ENCODE measurements at regions not wholly inside any gene's neighbourhood (a gene's known extent, or its start where the extent isn't known, plus 50 kb on each side); places are given as distances from the start of the nearest gene placed in this dataset.

DNA sequence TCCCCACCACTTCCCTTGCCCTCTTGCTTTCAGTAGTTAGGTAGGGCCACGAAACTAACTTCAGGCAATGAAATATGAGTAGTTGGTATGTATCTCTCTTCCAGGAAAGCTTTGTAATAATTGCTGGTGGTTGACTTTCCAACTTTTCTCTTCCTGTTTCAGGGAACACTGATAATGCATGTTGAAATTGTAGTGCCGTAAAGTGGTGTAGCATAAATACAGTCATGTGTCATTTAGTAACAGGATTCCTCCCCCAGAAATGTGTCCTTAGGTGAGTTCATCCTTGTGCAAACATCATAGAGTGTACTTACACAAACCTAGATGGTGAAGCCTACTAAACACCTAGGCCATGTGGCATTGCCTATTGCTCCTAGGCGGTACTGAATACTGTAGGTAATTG lies 429.2 kb downstream of the PID1 start:
- Mint-ChIP-seq H3K4me1 (ENCODE audit: low read depth) (no peaks in the 10 kb centered on the region), H3K27ac (no peak overlapping the region), H3K4me3 (no peak overlapping the region), H3K36me3 (ENCODE audit: low read depth) (no peaks in the 10 kb centered on the region), H3K9me3 (peaks cover 14% of the 10 kb centered on the region), H3K27me3 (no peaks in the 10 kb centered on the region)
- intact Hi-C loops (cut with micrococcal nuclease), result no loop called here

DNA sequence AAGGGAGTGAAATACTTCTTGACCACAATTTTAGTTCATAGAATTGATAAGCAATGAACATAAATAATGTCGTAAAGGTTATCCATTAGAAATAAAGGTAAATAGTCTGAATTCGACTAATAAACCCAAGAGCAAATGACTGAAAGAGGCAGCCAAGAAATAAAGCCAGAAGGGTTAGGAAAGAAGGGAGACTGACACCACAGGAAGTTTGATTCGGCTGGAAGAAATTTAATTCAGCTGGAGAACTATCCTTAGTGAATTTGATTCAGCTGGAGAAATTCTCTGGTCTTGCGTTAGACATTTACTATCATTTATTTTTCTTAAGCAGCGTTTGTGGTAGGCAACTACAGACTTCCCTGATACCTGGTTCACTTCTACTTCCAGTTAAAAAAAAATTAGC lies 429.6 kb downstream of the PID1 start:
- H3K27me3 Mint-ChIP-seq, result no peaks in the 10 kb centered on the region
- no peaks in the 10 kb centered on the region for H3K4me1 Mint-ChIP-seq (ENCODE audit: low read depth)
- peaks cover 12% of the 10 kb centered on the region for H3K9me3 Mint-ChIP-seq
- intact Hi-C loops (cut with micrococcal nuclease), result no loop called here
- no peak overlapping the region for H3K4me3 Mint-ChIP-seq
- H3K36me3 Mint-ChIP-seq (ENCODE audit: low read depth), result no peaks in the 10 kb centered on the region
- no peak overlapping the region for H3K27ac Mint-ChIP-seq

DNA sequence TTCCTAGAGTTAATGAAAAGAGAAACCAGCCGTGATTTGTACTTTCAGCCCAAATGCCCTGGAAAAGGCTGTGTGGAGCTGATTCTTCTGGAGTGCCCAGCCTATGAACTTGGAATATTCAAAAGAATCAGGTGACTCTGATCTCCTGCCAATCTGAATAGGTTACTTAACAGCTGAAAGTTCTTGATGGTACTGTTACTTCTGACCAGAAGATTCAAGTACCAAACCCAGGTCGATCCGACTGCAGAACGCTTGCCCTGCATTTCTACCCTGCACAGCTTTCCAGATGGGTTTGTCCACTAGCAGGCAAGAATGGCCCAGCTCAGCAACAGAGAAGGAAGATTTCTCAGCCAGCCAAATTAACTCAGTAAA lies 430.4 kb downstream of the PID1 start:
- intact Hi-C loops (cut with micrococcal nuclease), result no loop called here
- peaks cover 12% of the 10 kb centered on the region for H3K9me3 Mint-ChIP-seq
- H3K4me3 Mint-ChIP-seq, result no peak overlapping the region
- H3K27me3 Mint-ChIP-seq, result no peaks in the 10 kb centered on the region
- H3K4me1 Mint-ChIP-seq (ENCODE audit: low read depth), result no peaks in the 10 kb centered on the region
- H3K27ac Mint-ChIP-seq, result no peak overlapping the region
- H3K36me3 Mint-ChIP-seq (ENCODE audit: low read depth), result no peaks in the 10 kb centered on the region

DNA sequence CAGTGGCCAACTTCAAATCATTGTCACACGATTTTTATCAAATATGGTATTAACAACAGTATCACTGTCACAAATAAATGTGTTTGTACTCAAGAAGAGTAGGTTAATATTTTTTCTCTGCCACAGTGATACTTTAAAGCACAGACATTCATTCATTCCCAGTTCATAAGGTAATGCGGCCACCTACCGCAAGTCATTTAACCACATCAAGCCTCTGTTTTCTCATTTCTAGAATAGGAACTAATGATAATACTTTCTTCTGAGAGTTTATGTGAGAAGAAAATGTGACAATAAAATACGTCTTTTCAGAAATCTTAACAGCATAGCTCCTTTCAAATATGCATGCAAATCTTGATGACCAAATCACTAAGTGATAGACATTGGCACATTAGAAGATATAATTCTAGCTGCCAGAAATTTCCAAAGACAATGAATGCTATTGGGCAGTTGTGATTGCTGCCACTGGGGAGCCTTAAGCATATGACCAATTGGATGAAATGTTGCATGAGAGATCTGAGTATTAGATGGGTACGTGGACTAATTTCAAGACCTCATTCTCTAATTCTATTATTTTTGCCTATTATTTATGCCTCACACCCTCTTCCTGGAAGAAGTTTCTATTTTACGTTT lies 430.9 kb downstream of the PID1 start:
- H3K9me3 Mint-ChIP-seq, result peaks cover 12% of the 10 kb centered on the region
- no peaks in the 10 kb centered on the region for H3K4me1 Mint-ChIP-seq (ENCODE audit: low read depth)
- H3K27ac Mint-ChIP-seq, result no peak overlapping the region
- no peaks in the 10 kb centered on the region for H3K36me3 Mint-ChIP-seq (ENCODE audit: low read depth)
- H3K4me3 Mint-ChIP-seq, result no peak overlapping the region
- intact Hi-C loops (cut with micrococcal nuclease), result no loop called here
- no peaks in the 10 kb centered on the region for H3K27me3 Mint-ChIP-seq

- Mint-ChIP-seq H3K9me3 (peaks cover 12% of the 10 kb centered on the region), H3K36me3 (ENCODE audit: low read depth) (no peaks in the 10 kb centered on the region), H3K4me3 (no peak overlapping the region), H3K27me3 (no peaks in the 10 kb centered on the region), H3K27ac (no peak overlapping the region), H3K4me1 (ENCODE audit: low read depth) (no peaks in the 10 kb centered on the region)
- intact Hi-C loops (cut with micrococcal nuclease), result no loop called here
These were observed 431.6 kb downstream of the PID1 start for GRCh38 chr2:228839421-228839876.

- H3K4me3 Mint-ChIP-seq, result no peak overlapping the region
- no peaks in the 10 kb centered on the region for H3K4me1 Mint-ChIP-seq (ENCODE audit: low read depth)
- peaks cover 12% of the 10 kb centered on the region for H3K9me3 Mint-ChIP-seq
- no peak overlapping the region for H3K27ac Mint-ChIP-seq
- intact Hi-C loops (cut with micrococcal nuclease), result no loop called here
- H3K36me3 Mint-ChIP-seq (ENCODE audit: low read depth), result no peaks in the 10 kb centered on the region
- H3K27me3 Mint-ChIP-seq, result no peaks in the 10 kb centered on the region
These were observed 432.3 kb downstream of the PID1 start for GRCh38 chr2:228838819-228839218.

DNA sequence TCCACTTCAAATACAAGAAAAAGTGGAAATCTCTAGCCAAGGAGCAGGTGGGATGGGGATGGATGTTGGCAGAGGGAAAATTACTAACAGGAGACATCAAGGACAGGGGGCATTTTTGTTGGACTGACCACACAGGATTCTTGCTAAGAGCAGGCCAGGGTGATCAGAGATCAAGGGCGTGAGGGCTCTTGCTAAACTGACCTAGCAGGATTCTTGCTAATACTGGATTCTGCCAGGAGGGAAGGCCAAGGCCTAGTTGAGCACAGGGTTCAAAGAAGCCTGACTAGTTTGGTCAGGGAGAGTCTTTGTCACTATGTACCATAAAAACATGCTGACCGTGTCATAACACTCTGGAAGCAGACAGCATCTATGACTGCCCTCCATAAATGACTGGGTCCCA lies 442.7 kb downstream of the PID1 start:
- no peak overlapping the region for H3K4me3 Mint-ChIP-seq
- H3K4me1 Mint-ChIP-seq (ENCODE audit: low read depth), result no peaks in the 10 kb centered on the region
- no peaks in the 10 kb centered on the region for H3K27me3 Mint-ChIP-seq
- H3K9me3 Mint-ChIP-seq, result peaks cover 37% of the 10 kb centered on the region
- no peak overlapping the region for H3K27ac Mint-ChIP-seq
- H3K36me3 Mint-ChIP-seq (ENCODE audit: low read depth), result no peaks in the 10 kb centered on the region
- intact Hi-C loops (cut with micrococcal nuclease), result no loop called here

GRCh38 chr2:228827056-228827700 lies 443.9 kb downstream of the PID1 start:
- Mint-ChIP-seq H3K27ac (no peak overlapping the region), H3K36me3 (ENCODE audit: low read depth) (no peaks in the 10 kb centered on the region), H3K4me3 (no peak overlapping the region), H3K27me3 (no peaks in the 10 kb centered on the region), H3K4me1 (ENCODE audit: low read depth) (no peaks in the 10 kb centered on the region), H3K9me3 (peaks cover 42% of the 10 kb centered on the region)
- intact Hi-C loops (cut with micrococcal nuclease), result no loop called here

GRCh38 chr2:228819701-228820100 lies 451.4 kb downstream of the PID1 start:
- Mint-ChIP-seq H3K4me3 (no peak overlapping the region), H3K27ac (no peak overlapping the region), H3K9me3 (peaks cover 59% of the 10 kb centered on the region), H3K36me3 (ENCODE audit: low read depth) (no peaks in the 10 kb centered on the region), H3K4me1 (ENCODE audit: low read depth) (no peaks in the 10 kb centered on the region), H3K27me3 (no peaks in the 10 kb centered on the region)
- intact Hi-C loops (cut with micrococcal nuclease), result no loop called here

DNA sequence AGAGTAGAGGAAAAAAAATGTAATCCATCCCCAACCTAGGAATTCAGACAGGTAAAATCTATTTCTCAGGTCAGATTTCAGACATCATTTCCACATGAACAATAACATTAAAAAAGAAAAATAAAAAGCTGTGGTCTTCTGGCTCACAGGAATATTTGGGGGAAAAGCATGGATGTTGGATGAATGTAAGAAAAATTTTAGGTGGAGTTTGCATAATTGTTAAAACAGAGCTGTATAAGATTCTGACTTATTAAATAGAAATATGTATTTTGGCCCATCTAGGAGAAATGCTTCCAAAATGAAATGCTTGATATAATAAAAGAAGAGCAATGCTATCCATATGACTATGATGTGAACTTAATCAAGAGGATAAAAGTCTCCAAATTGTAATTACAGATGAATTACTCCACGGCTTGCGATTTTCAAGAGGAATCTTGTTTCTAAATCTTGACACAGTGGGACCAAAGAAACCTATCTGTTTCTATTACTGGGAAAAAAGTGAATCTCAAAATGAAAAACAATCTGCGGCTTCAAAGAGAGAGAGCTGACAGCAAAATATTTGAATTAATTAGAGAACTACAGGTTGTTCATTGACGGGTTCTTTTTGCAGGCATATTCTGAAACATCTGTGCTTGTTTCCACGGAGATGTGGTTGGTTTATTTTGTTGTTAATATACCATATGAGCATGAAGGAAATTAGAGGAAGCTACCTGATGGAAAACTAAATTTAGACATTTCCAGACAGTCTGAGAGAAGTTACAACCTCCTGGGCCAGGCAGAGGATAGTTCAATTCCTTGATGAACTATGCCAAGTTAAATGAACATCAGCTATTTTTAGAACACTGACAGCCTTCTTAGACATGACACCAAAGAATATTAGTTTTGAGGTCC lies 468.7 kb downstream of the PID1 start:
- no peak overlapping the region for H3K4me3 Mint-ChIP-seq
- H3K27ac Mint-ChIP-seq, result no peak overlapping the region
- H3K36me3 Mint-ChIP-seq (ENCODE audit: low read depth), result no peaks in the 10 kb centered on the region
- H3K4me1 Mint-ChIP-seq (ENCODE audit: low read depth), result no peaks in the 10 kb centered on the region
- H3K9me3 Mint-ChIP-seq, result peaks cover 25% of the 10 kb centered on the region
- intact Hi-C loops (cut with micrococcal nuclease), result no loop called here
- H3K27me3 Mint-ChIP-seq, result no peaks in the 10 kb centered on the region

DNA sequence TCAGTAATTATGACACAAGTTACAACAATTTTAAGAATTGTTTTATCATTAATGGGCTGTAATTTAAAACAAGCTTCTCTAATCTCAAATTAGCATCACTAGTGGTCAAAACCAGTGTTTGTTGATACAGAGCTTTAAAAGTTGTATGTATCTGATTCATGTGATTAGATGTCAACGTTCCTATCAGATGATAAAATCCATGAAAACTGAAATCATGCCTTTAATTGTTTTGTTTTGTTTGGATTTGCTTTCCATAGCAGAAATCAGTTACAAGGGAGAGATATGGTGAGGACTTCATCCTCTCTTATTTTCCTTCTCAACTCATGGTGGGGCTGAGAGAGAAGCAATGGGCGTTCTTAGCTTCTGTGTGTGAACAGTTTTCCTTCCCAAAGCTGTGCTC lies 469.6 kb downstream of the PID1 start:
- intact Hi-C loops (cut with micrococcal nuclease), result no loop called here
- Mint-ChIP-seq H3K27me3 (no peaks in the 10 kb centered on the region), H3K27ac (no peak overlapping the region), H3K9me3 (peaks cover 24% of the 10 kb centered on the region), H3K36me3 (ENCODE audit: low read depth) (no peaks in the 10 kb centered on the region), H3K4me3 (no peak overlapping the region), H3K4me1 (ENCODE audit: low read depth) (no peaks in the 10 kb centered on the region)

- H3K9me3 Mint-ChIP-seq, result peaks cover 34% of the 10 kb centered on the region
- no peaks in the 10 kb centered on the region for H3K4me1 Mint-ChIP-seq (ENCODE audit: low read depth)
- no peak overlapping the region for H3K27ac Mint-ChIP-seq
- H3K27me3 Mint-ChIP-seq, result no peaks in the 10 kb centered on the region
- no peak overlapping the region for H3K4me3 Mint-ChIP-seq
- intact Hi-C loops (cut with micrococcal nuclease), result no loop called here
- no peaks in the 10 kb centered on the region for H3K36me3 Mint-ChIP-seq (ENCODE audit: low read depth)
These were observed 471.9 kb downstream of the PID1 start for GRCh38 chr2:228799208-228799588.

DNA sequence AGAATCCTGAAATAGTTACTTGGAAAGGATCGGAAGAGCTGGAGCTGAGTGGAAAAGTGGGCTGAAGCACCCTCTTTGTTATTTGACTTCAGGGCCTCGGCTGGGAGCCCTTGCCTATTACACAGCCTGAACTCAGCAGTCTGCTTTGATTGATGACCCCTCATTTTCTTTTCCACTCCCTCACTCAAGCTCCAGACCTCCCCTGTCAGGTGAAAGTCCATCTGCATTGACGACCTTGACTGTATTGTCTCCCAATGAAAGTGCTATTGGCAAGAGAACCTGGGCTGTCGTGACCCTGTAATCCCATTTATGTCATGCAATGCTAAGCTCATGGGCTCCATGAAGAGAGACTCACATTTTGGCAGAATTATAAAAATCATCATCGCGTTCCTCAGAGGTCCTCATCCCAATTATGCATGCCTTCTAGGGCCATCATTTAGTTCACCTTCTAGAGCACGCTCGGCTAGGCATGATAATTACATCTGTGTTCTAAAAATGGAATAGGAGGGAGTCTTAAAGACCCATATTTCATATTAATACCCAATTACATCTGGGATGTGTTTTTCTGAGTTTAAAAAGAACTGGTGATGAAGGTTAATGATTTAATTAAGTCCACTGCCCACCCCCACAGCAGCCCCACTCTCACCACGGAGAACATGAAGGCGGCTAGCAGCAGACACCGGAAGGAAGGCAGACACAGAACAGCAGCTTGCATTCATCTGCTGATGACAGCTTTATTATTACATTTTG lies 472.5 kb downstream of the PID1 start:
- H3K27me3 Mint-ChIP-seq, result no peaks in the 10 kb centered on the region
- intact Hi-C loops (cut with micrococcal nuclease), result no loop called here
- no peak overlapping the region for H3K4me3 Mint-ChIP-seq
- H3K4me1 Mint-ChIP-seq (ENCODE audit: low read depth), result no peaks in the 10 kb centered on the region
- H3K9me3 Mint-ChIP-seq, result peaks cover 39% of the 10 kb centered on the region
- no peaks in the 10 kb centered on the region for H3K36me3 Mint-ChIP-seq (ENCODE audit: low read depth)
- no peak overlapping the region for H3K27ac Mint-ChIP-seq

DNA sequence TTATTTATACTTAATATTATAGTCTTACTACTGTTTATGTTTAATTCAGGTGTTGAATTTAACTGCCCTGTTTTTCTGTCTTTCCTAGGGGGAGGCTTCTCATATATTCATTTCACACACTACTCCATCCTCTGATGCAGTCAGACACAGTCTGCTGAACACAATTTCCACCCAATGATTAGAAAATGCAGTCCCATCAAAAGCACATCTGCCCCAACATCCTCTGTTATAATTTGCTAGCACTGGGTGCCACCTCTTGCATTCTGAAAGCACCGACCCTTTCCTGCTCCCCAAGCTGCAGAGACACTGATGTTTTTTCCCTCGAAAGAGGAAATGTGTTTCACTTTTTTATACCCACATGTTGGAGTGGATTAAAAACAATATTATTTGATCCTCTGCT lies 474.7 kb downstream of the PID1 start:
- Mint-ChIP-seq H3K4me1 (ENCODE audit: low read depth) (no peaks in the 10 kb centered on the region), H3K27ac (no peak overlapping the region), H3K9me3 (peaks cover 57% of the 10 kb centered on the region), H3K36me3 (ENCODE audit: low read depth) (no peaks in the 10 kb centered on the region), H3K4me3 (no peak overlapping the region), H3K27me3 (no peaks in the 10 kb centered on the region)
- intact Hi-C loops (cut with micrococcal nuclease), result no loop called here
